22Rv1 (cell line): ENCODE measurements at regions not wholly inside any gene's neighbourhood (a gene's known extent, or its start where the extent isn't known, plus 50 kb on each side); places are given as distances from the start of the nearest gene placed in this dataset.

Experiments
- CTCF ChIP-seq: fragments of 450-650 bp; IDR thresholded peaks from 2 replicates; pipeline ENCODE4 v1.5.1; 2017; ENCODE audit warnings: mild to moderate bottlenecking
- ZFX ChIP-seq: fragments of 450-650 bp; IDR thresholded peaks from 2 replicates; pipeline ENCODE4 v1.6.1; 2017; ENCODE audit warnings: antibody characterized with exemption, borderline replicate concordance

GRCh38 chr5:106699796-106700195 is 970.9 kb downstream of the EFNA5 start:
- TF ChIP-seq CTCF (no peak), ZFX (no peak)
